ENCODE measurements at regions not wholly inside any gene's neighbourhood (a gene's known extent, or its start where the extent isn't known, plus 50 kb on each side); places are given as distances from the start of the nearest gene placed in this dataset.

GRCh38 chr6:115796829-115797228 is 263.9 kb downstream of the FRK start:
- Histone ChIP-seq H3K4me3 (ENCODE audit: low read length) (0 out of 2 replicates have a peak overlapping the region, but pooled peaks have one; percentile 11), H3K4me1 (ENCODE audit: insufficient read depth, low read length) (peaks cover 28% of the 10 kb centered on the region; the same call in 1 of the 2 replicates), H3K27me3 (ENCODE audit: insufficient read depth, low read length) (no peaks in the 10 kb centered on the region), H3K36me3 (ENCODE audit: insufficient read depth, low read depth, low read length) (no peaks in the 10 kb centered on the region), H3K27ac (ENCODE audit: low read length) (peak overlapping the region; percentile 20), H3K9me3 (ENCODE audit: insufficient read depth, low read depth, low read length) (no peaks in the 10 kb centered on the region), H3K9ac (ENCODE audit: low read depth, low read length) (no peak overlapping the region)

- Histone ChIP-seq H3K27me3 (ENCODE audit: insufficient read depth, low read length) (no peaks in the 10 kb centered on the region), H3K9ac (ENCODE audit: low read depth, low read length) (no peak overlapping the region), H3K36me3 (ENCODE audit: insufficient read depth, low read depth, low read length) (no peaks in the 10 kb centered on the region), H3K9me3 (ENCODE audit: insufficient read depth, low read depth, low read length) (no peaks in the 10 kb centered on the region), H3K27ac (ENCODE audit: low read length) (no peak overlapping the region), H3K4me1 (ENCODE audit: insufficient read depth, low read length) (peaks cover 28% of the 10 kb centered on the region; the same call in 1 of the 2 replicates), H3K4me3 (ENCODE audit: low read length) (no peak overlapping the region)
Measured at GRCh38 chr6:115796061-115796460, 264.6 kb downstream of the FRK start.

- no peaks in the 10 kb centered on the region for H3K4me1 ChIP-seq (ENCODE audit: insufficient read depth, low read length)
- no peaks in the 10 kb centered on the region for H3K36me3 ChIP-seq (ENCODE audit: insufficient read depth, low read depth, low read length)
- H3K9me3 ChIP-seq (ENCODE audit: insufficient read depth, low read depth, low read length), result no peaks in the 10 kb centered on the region
- H3K27me3 ChIP-seq (ENCODE audit: insufficient read depth, low read length), result no peaks in the 10 kb centered on the region
- H3K4me3 ChIP-seq (ENCODE audit: low read length), result no peak overlapping the region
- no peak overlapping the region for H3K9ac ChIP-seq (ENCODE audit: low read depth, low read length)
- H3K27ac ChIP-seq (ENCODE audit: low read length), result no peak overlapping the region
Measured at GRCh38 chr6:115783402-115784061, 277.2 kb downstream of the FRK start.

GRCh38 chr6:115782612-115783011 is 278.1 kb downstream of the FRK start:
- Histone ChIP-seq H3K4me3 (ENCODE audit: low read length) (no peak overlapping the region), H3K36me3 (ENCODE audit: insufficient read depth, low read depth, low read length) (no peaks in the 10 kb centered on the region), H3K9ac (ENCODE audit: low read depth, low read length) (no peak overlapping the region), H3K27ac (ENCODE audit: low read length) (no peak overlapping the region), H3K9me3 (ENCODE audit: insufficient read depth, low read depth, low read length) (no peaks in the 10 kb centered on the region), H3K27me3 (ENCODE audit: insufficient read depth, low read length) (no peaks in the 10 kb centered on the region), H3K4me1 (ENCODE audit: insufficient read depth, low read length) (no peaks in the 10 kb centered on the region)

GRCh38 chr6:115773741-115774140 is 286.9 kb downstream of the FRK start:
- no peak overlapping the region for H3K9ac ChIP-seq (ENCODE audit: low read depth, low read length)
- no peaks in the 10 kb centered on the region for H3K36me3 ChIP-seq (ENCODE audit: insufficient read depth, low read depth, low read length)
- no peak overlapping the region for H3K27ac ChIP-seq (ENCODE audit: low read length)
- H3K4me3 ChIP-seq (ENCODE audit: low read length), result no peak overlapping the region
- H3K27me3 ChIP-seq (ENCODE audit: insufficient read depth, low read length), result no peaks in the 10 kb centered on the region
- no peaks in the 10 kb centered on the region for H3K9me3 ChIP-seq (ENCODE audit: insufficient read depth, low read depth, low read length)
- H3K4me1 ChIP-seq (ENCODE audit: insufficient read depth, low read length), result no peaks in the 10 kb centered on the region

GRCh38 chr6:115770851-115771250 is 289.8 kb downstream of the FRK start:
- H3K27ac ChIP-seq (ENCODE audit: low read length), result no peak overlapping the region
- H3K9ac ChIP-seq (ENCODE audit: low read depth, low read length), result no peak overlapping the region
- no peaks in the 10 kb centered on the region for H3K27me3 ChIP-seq (ENCODE audit: insufficient read depth, low read length)
- H3K4me1 ChIP-seq (ENCODE audit: insufficient read depth, low read length), result no peaks in the 10 kb centered on the region
- no peaks in the 10 kb centered on the region for H3K36me3 ChIP-seq (ENCODE audit: insufficient read depth, low read depth, low read length)
- H3K4me3 ChIP-seq (ENCODE audit: low read length), result no peak overlapping the region
- H3K9me3 ChIP-seq (ENCODE audit: insufficient read depth, low read depth, low read length), result no peaks in the 10 kb centered on the region

GRCh38 chr6:115768500-115768899 is 292.2 kb downstream of the FRK start:
- Histone ChIP-seq H3K27me3 (ENCODE audit: insufficient read depth, low read length) (no peaks in the 10 kb centered on the region), H3K36me3 (ENCODE audit: insufficient read depth, low read depth, low read length) (no peaks in the 10 kb centered on the region), H3K4me1 (ENCODE audit: insufficient read depth, low read length) (no peaks in the 10 kb centered on the region), H3K27ac (ENCODE audit: low read length) (no peak overlapping the region), H3K4me3 (ENCODE audit: low read length) (no peak overlapping the region), H3K9ac (ENCODE audit: low read depth, low read length) (no peak overlapping the region), H3K9me3 (ENCODE audit: insufficient read depth, low read depth, low read length) (no peaks in the 10 kb centered on the region)

GRCh38 chr6:115767931-115768330 is 292.8 kb downstream of the FRK start:
- Histone ChIP-seq H3K4me1 (ENCODE audit: insufficient read depth, low read length) (no peaks in the 10 kb centered on the region), H3K27ac (ENCODE audit: low read length) (no peak overlapping the region), H3K36me3 (ENCODE audit: insufficient read depth, low read depth, low read length) (no peaks in the 10 kb centered on the region), H3K4me3 (ENCODE audit: low read length) (no peak overlapping the region), H3K9ac (ENCODE audit: low read depth, low read length) (no peak overlapping the region), H3K27me3 (ENCODE audit: insufficient read depth, low read length) (no peaks in the 10 kb centered on the region), H3K9me3 (ENCODE audit: insufficient read depth, low read depth, low read length) (no peaks in the 10 kb centered on the region)

- no peak overlapping the region for H3K9ac ChIP-seq (ENCODE audit: low read depth, low read length)
- no peak overlapping the region for H3K27ac ChIP-seq (ENCODE audit: low read length)
- no peaks in the 10 kb centered on the region for H3K27me3 ChIP-seq (ENCODE audit: insufficient read depth, low read length)
- H3K36me3 ChIP-seq (ENCODE audit: insufficient read depth, low read depth, low read length), result no peaks in the 10 kb centered on the region
- no peak overlapping the region for H3K4me3 ChIP-seq (ENCODE audit: low read length)
- H3K9me3 ChIP-seq (ENCODE audit: insufficient read depth, low read depth, low read length), result no peaks in the 10 kb centered on the region
- H3K4me1 ChIP-seq (ENCODE audit: insufficient read depth, low read length), result no peaks in the 10 kb centered on the region
Measured at GRCh38 chr6:115766745-115767462, 293.8 kb downstream of the FRK start.

- Histone ChIP-seq H3K4me3 (ENCODE audit: low read length) (no peak overlapping the region), H3K9me3 (ENCODE audit: insufficient read depth, low read depth, low read length) (no peaks in the 10 kb centered on the region), H3K4me1 (ENCODE audit: insufficient read depth, low read length) (no peaks in the 10 kb centered on the region), H3K36me3 (ENCODE audit: insufficient read depth, low read depth, low read length) (no peaks in the 10 kb centered on the region), H3K27ac (ENCODE audit: low read length) (no peak overlapping the region), H3K9ac (ENCODE audit: low read depth, low read length) (no peak overlapping the region), H3K27me3 (ENCODE audit: insufficient read depth, low read length) (no peaks in the 10 kb centered on the region)
Measured at GRCh38 chr6:115765966-115766365, 294.7 kb downstream of the FRK start.

- Histone ChIP-seq H3K9ac (ENCODE audit: low read depth, low read length) (no peak overlapping the region), H3K36me3 (ENCODE audit: insufficient read depth, low read depth, low read length) (no peaks in the 10 kb centered on the region), H3K4me3 (ENCODE audit: low read length) (no peak overlapping the region), H3K4me1 (ENCODE audit: insufficient read depth, low read length) (no peaks in the 10 kb centered on the region), H3K27me3 (ENCODE audit: insufficient read depth, low read length) (no peaks in the 10 kb centered on the region), H3K27ac (ENCODE audit: low read length) (no peak overlapping the region), H3K9me3 (ENCODE audit: insufficient read depth, low read depth, low read length) (no peaks in the 10 kb centered on the region)
Measured at GRCh38 chr6:115759051-115759450, 301.6 kb downstream of the FRK start.

GRCh38 chr6:115753446-115753845 is 307.2 kb downstream of the FRK start:
- H3K4me3 ChIP-seq (ENCODE audit: low read length), result no peak overlapping the region
- no peak overlapping the region for H3K27ac ChIP-seq (ENCODE audit: low read length)
- no peaks in the 10 kb centered on the region for H3K27me3 ChIP-seq (ENCODE audit: insufficient read depth, low read length)
- H3K9me3 ChIP-seq (ENCODE audit: insufficient read depth, low read depth, low read length), result no peaks in the 10 kb centered on the region
- H3K4me1 ChIP-seq (ENCODE audit: insufficient read depth, low read length), result no peaks in the 10 kb centered on the region
- no peaks in the 10 kb centered on the region for H3K36me3 ChIP-seq (ENCODE audit: insufficient read depth, low read depth, low read length)
- no peak overlapping the region for H3K9ac ChIP-seq (ENCODE audit: low read depth, low read length)

All from iPS-20b (cell line).